ENCODE measurements at regions not wholly inside any gene's neighbourhood (a gene's known extent, or its start where the extent isn't known, plus 50 kb on each side); places are given as distances from the start of the nearest gene placed in this dataset.

DNA sequence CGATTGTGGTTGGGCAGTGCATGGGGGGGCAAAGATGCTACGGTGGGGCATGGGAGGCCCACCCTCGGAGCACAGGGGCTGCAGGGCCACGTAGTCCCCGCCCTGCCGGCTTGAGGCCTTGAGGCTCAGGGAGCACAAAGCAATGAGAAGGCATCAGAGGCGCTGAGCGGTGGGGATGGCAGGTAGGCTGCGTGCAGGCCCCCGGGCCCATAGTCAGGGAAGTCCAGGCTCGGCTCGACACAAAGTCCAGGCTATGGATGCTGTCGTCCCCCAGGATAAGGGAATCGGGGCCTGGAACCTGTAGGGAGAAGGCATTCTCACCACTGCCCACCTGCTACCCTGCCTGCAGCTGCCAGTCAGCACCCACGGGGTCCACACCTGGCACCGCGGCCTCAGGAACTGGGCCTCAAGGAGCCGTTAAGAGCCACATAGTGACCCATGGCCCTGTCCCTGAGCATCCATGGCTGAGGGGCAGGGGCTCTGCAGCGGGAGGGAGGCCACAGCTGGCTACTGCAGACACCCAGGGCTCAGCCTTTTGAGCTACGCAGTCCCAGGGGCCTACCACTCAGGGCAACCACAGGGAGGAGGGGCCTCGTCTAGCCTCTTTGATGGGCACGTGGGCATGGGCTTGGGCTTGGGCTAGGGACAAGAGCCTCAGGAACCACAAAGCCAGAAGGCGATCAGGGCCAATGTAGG, 179.7 kb downstream of the IGLL1 start:
- Histone ChIP-seq H3K4me3 (ENCODE audit: extremely low read depth in 1 of 4, insufficient read depth in 2 of 4, low read depth in 3 of 4, low read length in 4 of 4) (no peak overlapping the region), H2BK12ac (ENCODE audit: low read depth, low read length) (no peak overlapping the region), H3K14ac (ENCODE audit: insufficient read length) (no peak overlapping the region), H3K4me1 (replicated peaks in 1 of 4; ENCODE audit: control insufficient read depth in 3 of 4, insufficient read depth in 4 of 4, low read length in 3 of 4) (peaks cover 0 to 8% (median 3%) of the 10 kb centered on the region in 4 experiments; a peak in 4 of 7 replicates), H4K91ac (replicated peaks; ENCODE audit: insufficient read length, low read length) (no peak overlapping the region), H3K36me3 (ENCODE audit: control insufficient read depth in 2 of 4, insufficient read depth in 4 of 4, low read length in 3 of 4) (no peaks in the 10 kb centered on the region), H4K8ac (ENCODE audit: extremely low read depth, insufficient read depth, low read length) (no peak overlapping the region), H2BK120ac (replicated peaks; ENCODE audit: low read depth, low read length) (no peak overlapping the region), H3K9me3 (ENCODE audit: insufficient read depth in 2 of 2, low read depth in 1 of 2, low read length in 1 of 2) (no peaks in the 10 kb centered on the region), H3K79me1 (ENCODE audit: low read depth, low read length) (no peaks in the 10 kb centered on the region; the same call in 1 of the 2 replicates), H3K27ac (ENCODE audit: low read depth, low read length) (no peak overlapping the region), H3K56ac (replicated peaks; ENCODE audit: insufficient read length, low read depth, low read length) (no peak overlapping the region), H2BK20ac (ENCODE audit: low read length) (no peak overlapping the region), H4K20me1 (replicated peaks in 1 of 2; ENCODE audit: control insufficient read depth in 1 of 2, insufficient read depth in 2 of 2, low read length in 2 of 2) (peaks cover 0 to 5% of the 10 kb centered on the region in 2 experiments), H2BK15ac (ENCODE audit: low read length) (no peak overlapping the region), H2BK5ac (ENCODE audit: low read depth, low read length) (no peak overlapping the region), H4K5ac (ENCODE audit: insufficient read length, low read depth, low read length) (no peak overlapping the region), H3K4ac (replicated peaks; ENCODE audit: insufficient read length, low read depth, low read length) (no peak overlapping the region), H2AFZ (ENCODE audit: low read length) (no peak overlapping the region), H2AK5ac (ENCODE audit: low read depth, low read length) (no peak overlapping the region), H3K9ac (replicated peaks in 1 of 4; ENCODE audit: extremely low read depth in 1 of 4, low read depth in 3 of 4, low read length in 3 of 4) (no peak overlapping the region), H3K79me2 (ENCODE audit: control insufficient read depth in 1 of 2, insufficient read depth in 2 of 2, low read length in 2 of 2) (no peaks in the 10 kb centered on the region), H3K27me3 (replicated peaks in 1 of 4; ENCODE audit: control insufficient read depth in 3 of 4, extremely low read depth in 1 of 4, insufficient read depth in 3 of 4, low read length in 3 of 4) (peaks cover 0 to 7% (median 0%) of the 10 kb centered on the region in 4 experiments; a peak in 3 of 7 replicates), H3K23me2 (ENCODE audit: low read depth, low read length) (peaks cover 4% of the 10 kb centered on the region; the same call in 1 of the 2 replicates), H3K18ac (ENCODE audit: extremely low read depth, low read length) (no peak overlapping the region), H3K4me2 (ENCODE audit: insufficient read depth in 1 of 2, low read depth in 2 of 2, low read length in 2 of 2) (no peak overlapping the region), H3K23ac (ENCODE audit: insufficient read length) (no peak overlapping the region)
- no peak for TF ChIP-seq KDM1A (IDR thresholded peaks at IDR 0.05; ENCODE audit: borderline replicate concordance, low read length)
- no peak for TF ChIP-seq TAF7 (optimal IDR thresholded peaks at IDR 0.05; ENCODE audit: borderline replicate concordance, low read depth, low read length)
- no peak for TF ChIP-seq NRF1 (IDR thresholded peaks at IDR 0.05; ENCODE audit: low read depth, low read length)
- TF ChIP-seq ATF3 (IDR thresholded peaks at IDR 0.05; ENCODE audit: insufficient read depth, low read depth, low read length): no peak
- no peak for TF ChIP-seq SAP30 (IDR thresholded peaks at IDR 0.05; ENCODE audit: insufficient read depth, insufficient replicate concordance, low read length)
- WGBS, 2 experiments (ENCODE audit: extremely low coverage in 1 of 2, insufficient coverage in 1 of 2, insufficient read length in 1 of 2, insufficient replicate concordance in 2 of 2, low coverage in 1 of 2, low lambda C conversion rate in 2 of 2, missing lambda C conversion rate in 1 of 2): 88% methylated on average over 23 of the region's 23 CpGs; no CpG with 5 or more reads in 1 of the 2 experiments
- ChIA-PET POLR2A (ENCODE audit: partially characterized antibody) (no interaction called here), CTCF (ENCODE audit: partially characterized antibody) (no interaction called here)
- no peak for DNase-seq (ENCODE audit: low read depth in 1 of 2, low spot score in 2 of 2)
- FAIRE-seq: no peak

Data from H1 (cell line).